PC-3 (cell line): ENCODE measurements at regions not wholly inside any gene's neighbourhood (a gene's known extent, or its start where the extent isn't known, plus 50 kb on each side); places are given as distances from the start of the nearest gene placed in this dataset.

ENCODE experiments used
- ATAC-seq: fragments of 200-7000 bp; cut with Tn5 transposase; 2 replicates; pipeline ENCODE4 v1.9.1; 2020; ENCODE audit warnings: mild to moderate bottlenecking, moderate library complexity
- BruUV-seq: library from RNA; stranded (reverse); fragments of 400-500 nt; replicated peaks from 2 replicates; lab custom pipeline; 2021; lab: Mats Ljungman, UMichigan
- CTCF ChIA-PET: fragments of 300-600 bp; sonication (Branson Sonifier 250); formaldehyde crosslinking; loops from one replicate; lab custom pipeline; 2022; ENCODE audit warnings: antibody characterized with exemption; lab: Charles Lee
- POLR2A ChIA-PET: fragments of 300-600 bp; sonication (Branson Sonifier 250); formaldehyde crosslinking; loops from one replicate; lab custom pipeline; 2022; ENCODE audit warnings: antibody characterized with exemption; ENCODE audit not compliant: unreplicated experiment; lab: Charles Lee
- DNase-seq: peaks from one replicate; pipeline ENCODE4 v3.0.0-alpha.2; 2015
- H2AFZ ChIP-seq: fragments of 300-600 bp; sonication (generic); 2 replicates; pipeline ENCODE4 v1.6.0; 2016; ENCODE audit warnings: antibody characterized with exemption, low read length
- H3F3A ChIP-seq: fragments of 300-600 bp; sonication (generic); one replicate; pipeline ENCODE4 v1.6.0; 2017; ENCODE audit warnings: antibody characterized with exemption, low read length, control low read depth, mild to moderate bottlenecking; ENCODE audit not compliant: unreplicated experiment
- H3K27ac ChIP-seq: fragments of 300-600 bp; sonication (generic); 2 replicates; pipeline ENCODE4 v1.5.1; 2016; ENCODE audit warnings: mild to moderate bottlenecking, low read length
- H3K27me3 ChIP-seq: fragments of 300-600 bp; sonication (generic); 2 replicates; pipeline ENCODE4 v1.6.1; 2016; ENCODE audit warnings: low read length, mixed read lengths
- H3K36me3 ChIP-seq: fragments of 300-600 bp; sonication (generic); 2 replicates; pipeline ENCODE4 v1.6.1; 2016; ENCODE audit warnings: low read depth, mixed run types, low read length, mixed read lengths
- H3K4me1 ChIP-seq: fragments of 300-600 bp; sonication (generic); 2 replicates; pipeline ENCODE4 v1.5.1; 2016; ENCODE audit warnings: low read length; ENCODE audit not compliant: insufficient read depth
- H3K4me2 ChIP-seq: fragments of 300-600 bp; sonication (generic); 2 replicates; pipeline ENCODE4 v1.6.0; 2016; ENCODE audit warnings: low read length
- H3K4me3 ChIP-seq: fragments of 300-600 bp; sonication (generic); 2 replicates; pipeline ENCODE4 v1.5.1; 2016; ENCODE audit warnings: mild to moderate bottlenecking, low read length, mixed read lengths
- H3K79me2 ChIP-seq: fragments of 300-600 bp; sonication (generic); 2 replicates; pipeline ENCODE4 v1.6.1; 2017; ENCODE audit warnings: low read length, mixed read lengths
- H3K9ac ChIP-seq: fragments of 300-600 bp; sonication (generic); 2 replicates; pipeline ENCODE4 v1.6.0; 2016; ENCODE audit warnings: mild to moderate bottlenecking, low read length
- H3K9me2 ChIP-seq: fragments of 300-600 bp; sonication (generic); replicated peaks from 2 replicates; pipeline ENCODE4 v1.6.1; 2016; ENCODE audit warnings: mixed run types, low read length, mixed read lengths
- H3K9me3 ChIP-seq: fragments of 300-600 bp; sonication (generic); 2 replicates; pipeline ENCODE4 v1.6.1; 2016; ENCODE audit warnings: low read length, mixed read lengths
- H4K20me1 ChIP-seq: fragments of 300-600 bp; sonication (generic); 2 replicates; pipeline ENCODE4 v1.6.1; 2016; ENCODE audit warnings: low read length, mixed read lengths
- CTCF ChIP-seq: fragments of 300-600 bp; sonication (generic); conservative IDR thresholded peaks from 2 replicates; pipeline ENCODE4 v1.5.1; 2017; ENCODE audit warnings: antibody characterized with exemption, low read depth, mild to moderate bottlenecking, low read length
- EZH2 ChIP-seq: fragments of 300-600 bp; sonication (generic); IDR thresholded peaks from one replicate; pipeline ENCODE4 v1.6.1; 2017; ENCODE audit warnings: antibody characterized with exemption, mild to moderate bottlenecking, low read length; ENCODE audit not compliant: unreplicated experiment
- EZH2phosphoT487 ChIP-seq: fragments of 300-600 bp; sonication (generic); IDR thresholded peaks from 2 replicates; pipeline ENCODE4 v1.6.1; 2018; ENCODE audit warnings: mild to moderate bottlenecking, antibody characterized with exemption, low read length, borderline replicate concordance
- intact Hi-C: fragments of 100-400 bp; cut with micrococcal nuclease; formaldehyde crosslinking; loops from 2 replicates; pipeline ENCODE4 v1.9.0; 2023

DNA sequence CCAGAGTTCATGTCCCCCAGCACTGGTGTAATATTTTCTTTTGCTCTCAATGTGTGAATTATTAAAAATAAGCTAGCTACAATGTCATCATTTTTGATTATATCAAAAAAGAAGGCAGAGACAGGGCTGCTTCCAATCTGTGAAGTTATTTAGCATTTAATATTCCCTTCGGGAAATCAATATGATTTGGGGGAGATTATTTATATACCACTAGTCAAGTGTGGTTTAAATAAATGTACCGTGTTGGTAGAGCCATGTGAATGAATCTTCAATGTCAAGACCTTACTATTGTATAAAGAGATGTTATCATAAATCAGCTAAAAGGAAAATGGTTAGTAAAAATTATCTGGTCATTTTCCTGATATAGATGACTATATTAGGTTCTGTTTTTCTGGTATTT is 87.4 kb upstream of the MID1 start:
- no peak for DNase-seq
- Histone ChIP-seq H4K20me1 (no peaks in the 10 kb centered on the region), H3K4me3 (no peak overlapping the region), H3K79me2 (no peaks in the 10 kb centered on the region), H3K9ac (no peak overlapping the region), H3K9me3 (no peaks in the 10 kb centered on the region), H3K27ac (no peak overlapping the region), H3K27me3 (no peaks in the 10 kb centered on the region), H3K4me1 (no peaks in the 10 kb centered on the region), H3F3A (no peaks in the 10 kb centered on the region), H2AFZ (no peak overlapping the region), H3K9me2 (no peaks in the 10 kb centered on the region), H3K36me3 (no peaks in the 10 kb centered on the region), H3K4me2 (no peak overlapping the region)
- BruUV-seq = no TSS peak
- intact Hi-C loops = no loop called here
- TF ChIP-seq EZH2 (no peak), CTCF (no peak), EZH2phosphoT487 (no peak)
- ChIA-PET POLR2A (interaction anchor here (0.5 kb wide), 1 partner anchor 25 kb away, joined by 3 read pairs; no protein-coding TSS in a partner anchor), CTCF (no interaction called here)
- no peak for ATAC-seq

GRCh38 chrX:10709276-10709675 is 88.9 kb upstream of the MID1 start:
- H4K20me1 ChIP-seq = no peaks in the 10 kb centered on the region
- H3K4me3 ChIP-seq = no peak overlapping the region
- ChIA-PET CTCF (no interaction called here), POLR2A (no interaction called here)
- H3K9me3 ChIP-seq = no peaks in the 10 kb centered on the region
- no peak overlapping the region for H2AFZ ChIP-seq
- no peaks in the 10 kb centered on the region for H3K4me1 ChIP-seq
- no peaks in the 10 kb centered on the region for H3K36me3 ChIP-seq
- TF ChIP-seq EZH2phosphoT487 (no peak), CTCF (no peak), EZH2 (no peak)
- H3K9me2 ChIP-seq = no peaks in the 10 kb centered on the region
- H3K4me2 ChIP-seq = no peak overlapping the region
- DNase-seq (peak; percentile 4), ATAC-seq (no peak)
- no peak overlapping the region for H3K27ac ChIP-seq
- no peaks in the 10 kb centered on the region for H3K27me3 ChIP-seq
- H3F3A ChIP-seq = no peaks in the 10 kb centered on the region
- H3K79me2 ChIP-seq = no peaks in the 10 kb centered on the region
- no peak overlapping the region for H3K9ac ChIP-seq
- intact Hi-C loops = no loop called here
- no TSS peak for BruUV-seq

DNA sequence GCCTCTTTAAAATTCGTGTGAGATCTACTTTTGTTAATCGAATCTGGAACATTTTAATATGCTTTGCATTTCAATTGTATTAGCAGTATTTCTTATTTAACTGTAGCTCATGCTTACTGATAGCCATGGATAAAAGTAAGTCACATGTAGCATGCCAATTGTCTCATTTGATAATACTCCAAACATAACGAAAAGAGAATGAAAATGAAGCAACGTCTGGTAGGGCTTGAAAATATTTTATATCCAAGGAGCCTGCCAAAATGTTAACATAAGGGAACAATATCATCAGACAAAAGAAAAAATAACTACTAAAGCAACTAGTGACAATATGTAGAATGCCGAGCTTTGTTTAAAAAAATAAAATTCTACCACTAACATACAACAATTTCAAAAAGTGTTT is 94.1 kb upstream of the MID1 start:
- ATAC-seq = no peak
- H3K4me2 ChIP-seq = no peak overlapping the region
- TF ChIP-seq EZH2 (no peak), EZH2phosphoT487 (no peak), CTCF (no peak)

More for the DNA sequence above, 94.1 kb upstream of the MID1 start:
- intact Hi-C loops = no loop called here
- Histone ChIP-seq H3K79me2 (no peaks in the 10 kb centered on the region), H3K9me2 (no peaks in the 10 kb centered on the region), H3K27me3 (no peaks in the 10 kb centered on the region), H3K9ac (no peak overlapping the region), H3K36me3 (no peaks in the 10 kb centered on the region), H3K9me3 (no peaks in the 10 kb centered on the region), H3K4me1 (no peaks in the 10 kb centered on the region), H3F3A (no peaks in the 10 kb centered on the region), H2AFZ (no peak overlapping the region), H3K4me3 (no peak overlapping the region), H4K20me1 (no peaks in the 10 kb centered on the region), H3K27ac (no peak overlapping the region)
- POLR2A ChIA-PET = no interaction called here
- BruUV-seq = no TSS peak
- no peak for DNase-seq
- CTCF ChIA-PET = no interaction called here
